Left lobe of liver (tissue), 2 donors: ENCODE measurements at regions not wholly inside any gene's neighbourhood (a gene's known extent, or its start where the extent isn't known, plus 50 kb on each side); places are given as distances from the start of the nearest gene placed in this dataset.

Experiments
- ATAC-seq: fragments of 200-7000 bp; cut with Tn5 transposase; one replicate; pipeline ENCODE4 v1.9.1; 2020; ENCODE audit warnings: mild to moderate bottlenecking, moderate library complexity
- DNase-seq: peaks from one replicate; pipeline ENCODE4 v3.0.0-alpha.2; 2020; ENCODE audit warnings: low spot score
- donor health status: DM: no; HTN: no; CAD: no; lungs with moderate emphysema.
- donor health status: DM: no; HTN: yes; CAD: no.

DNA sequence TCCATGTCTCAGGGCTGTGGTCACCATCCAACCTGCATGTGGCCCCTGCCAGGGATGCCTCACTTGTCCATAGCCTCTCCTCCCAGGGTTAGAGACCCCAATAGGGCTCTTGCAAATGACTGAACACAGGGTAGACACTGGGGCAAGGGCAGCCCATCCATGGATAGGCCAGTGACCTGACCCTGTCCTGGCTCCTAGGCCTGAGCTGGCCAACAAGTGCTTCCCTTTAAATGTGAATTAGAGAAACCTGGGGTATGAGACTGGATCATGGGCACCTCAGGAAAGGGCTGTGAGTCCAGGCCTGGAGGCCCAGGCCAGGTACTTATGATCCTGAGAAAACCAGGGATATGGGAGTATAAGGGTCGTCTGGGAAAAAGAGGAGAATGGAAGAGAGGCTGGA lies 64.5 kb downstream of the COPS8 start:
- ATAC-seq = no peak
- DNase-seq = no peak

DNA sequence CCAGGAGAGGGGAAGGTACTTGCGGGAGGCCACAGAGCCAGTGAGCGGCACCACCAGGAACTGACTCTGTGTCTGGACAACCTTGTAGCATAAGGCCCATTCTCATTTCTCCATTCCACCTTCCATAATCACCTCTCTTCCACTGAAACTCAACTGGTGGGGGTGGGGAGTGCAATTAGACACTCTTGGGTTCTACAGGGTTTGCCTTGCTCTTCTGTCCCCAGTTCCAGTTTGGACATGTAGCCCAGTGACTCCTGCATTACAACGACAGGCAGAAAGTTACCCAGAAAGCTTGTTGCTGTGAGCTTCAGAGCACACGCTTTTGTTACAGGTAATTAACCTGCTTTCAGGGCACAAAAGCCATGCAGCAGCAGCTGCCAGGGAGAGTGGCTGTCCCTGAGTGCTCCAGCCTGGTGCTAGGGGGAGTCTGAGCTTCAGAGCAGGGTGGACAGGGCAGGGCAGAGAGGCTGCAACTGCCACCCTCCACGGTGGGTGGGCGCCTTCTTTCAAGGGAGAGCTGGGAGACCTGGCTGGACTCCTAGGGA lies 65.2 kb downstream of the COPS8 start:
- DNase-seq (no peak), ATAC-seq (no peak)

DNA sequence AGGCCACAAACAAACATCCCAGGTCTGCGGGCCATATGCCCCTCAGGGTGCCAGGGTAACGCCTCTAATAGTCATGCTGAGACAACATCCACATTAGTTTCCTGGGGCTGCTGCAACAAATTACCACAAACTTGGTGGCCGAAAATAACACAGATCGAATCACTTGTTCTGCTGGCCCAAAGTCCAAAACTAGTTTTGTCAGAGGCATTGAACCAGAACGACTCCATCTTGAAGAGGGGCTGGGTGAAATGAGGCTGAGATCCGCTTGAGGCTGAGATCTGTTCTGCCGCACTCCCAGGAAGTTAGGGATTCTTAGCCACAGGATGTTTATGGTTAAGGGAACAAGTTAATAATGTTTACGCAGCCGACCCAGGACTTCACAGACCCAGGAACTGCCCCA lies 66.7 kb downstream of the COPS8 start:
- ATAC-seq = no peak
- DNase-seq = no peak

DNA sequence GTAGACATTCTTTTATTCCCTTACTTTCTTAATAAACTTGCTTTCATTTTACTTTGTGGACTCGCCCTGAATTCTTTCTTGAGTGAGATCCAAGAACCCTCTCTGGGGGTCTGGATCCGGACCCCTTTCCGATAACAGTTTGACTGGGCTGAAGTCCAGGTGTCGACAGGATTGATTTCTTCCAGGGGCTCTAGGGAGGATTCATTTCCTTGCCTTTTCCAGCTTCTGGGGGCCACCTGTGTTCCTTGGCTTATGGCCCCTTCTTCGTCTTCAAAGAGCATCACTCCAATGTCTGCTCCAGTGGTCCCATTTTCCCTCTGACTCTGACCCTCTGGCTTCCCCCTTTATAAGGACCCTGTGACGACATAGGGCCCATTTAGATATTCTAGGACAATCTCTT lies 67.5 kb downstream of the COPS8 start:
- DNase-seq = no peak
- ATAC-seq = no peak

DNA sequence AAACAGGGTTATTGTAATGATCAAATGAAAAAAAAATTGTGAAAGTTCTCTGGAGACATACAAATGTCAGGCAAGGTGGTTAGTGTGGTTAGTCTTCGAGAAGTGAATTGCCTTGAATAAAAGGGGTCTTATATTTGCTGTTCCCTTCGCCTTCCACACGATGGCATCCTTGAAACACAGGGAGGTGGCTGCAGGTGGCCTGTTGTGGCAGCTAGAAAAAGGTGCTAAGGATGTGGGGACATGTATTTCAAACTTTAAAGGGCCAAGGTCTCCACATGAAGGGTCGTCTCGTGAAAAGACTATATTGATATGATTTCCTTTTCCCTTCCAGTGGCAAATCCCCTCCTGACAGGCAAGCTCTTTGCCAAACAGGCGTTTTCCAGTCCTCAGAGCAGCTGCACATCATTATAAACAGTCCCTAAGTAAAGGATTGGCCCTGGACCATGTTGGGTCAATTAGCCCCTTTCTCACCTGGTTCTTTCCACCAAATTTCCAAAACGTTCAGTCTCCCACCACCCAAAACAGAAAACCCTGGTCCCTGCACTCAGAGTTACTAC lies 68.5 kb downstream of the COPS8 start:
- no peak for DNase-seq
- peak; percentile 69 for ATAC-seq

DNA sequence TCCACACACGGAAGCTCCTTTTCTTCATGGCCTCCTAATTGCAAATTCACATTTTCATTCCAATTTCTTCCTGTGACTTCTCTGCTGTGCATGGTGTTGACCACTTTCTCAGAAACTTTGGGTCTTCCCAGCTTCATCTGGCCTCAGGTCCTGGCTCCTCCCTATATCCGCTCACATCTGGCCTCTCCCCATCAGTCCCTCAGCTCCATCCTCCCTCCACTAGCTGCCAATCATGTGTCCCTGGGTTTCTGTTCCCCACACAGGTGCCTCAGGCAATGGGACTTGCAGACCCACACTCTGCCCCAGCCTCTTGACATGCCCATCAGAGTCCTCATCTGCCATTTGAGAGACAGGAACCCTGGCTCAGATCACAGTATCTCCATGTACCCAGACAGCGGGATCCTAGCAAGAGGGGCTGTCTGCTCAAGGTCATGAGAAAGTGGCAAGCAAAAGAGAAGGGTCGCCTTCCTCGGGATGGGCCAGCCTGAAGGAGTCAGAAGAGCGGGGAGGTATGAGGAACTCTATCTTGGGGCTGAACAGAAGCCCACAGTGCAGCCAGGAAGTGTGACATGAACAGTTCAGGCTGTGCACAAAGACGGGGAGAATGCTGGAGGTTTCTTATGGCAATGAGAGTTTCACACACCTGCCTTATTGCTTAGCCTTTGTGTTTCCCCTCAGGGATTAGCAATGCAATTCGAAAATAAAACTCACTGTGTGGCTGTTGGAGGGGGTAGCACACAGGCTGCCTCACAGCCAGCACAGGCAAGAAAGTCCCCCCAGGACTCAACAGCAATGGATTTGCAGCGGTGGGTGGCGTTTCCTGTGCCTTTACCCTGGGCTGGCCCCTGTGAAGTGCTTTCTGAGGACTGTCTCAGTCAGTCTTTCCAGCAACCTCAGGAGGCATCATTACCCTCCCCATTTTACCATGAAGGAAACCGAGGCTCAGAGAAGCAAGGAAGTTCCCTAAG lies 69.5 kb downstream of the COPS8 start:
- ATAC-seq (no peak), DNase-seq (no peak)

DNA sequence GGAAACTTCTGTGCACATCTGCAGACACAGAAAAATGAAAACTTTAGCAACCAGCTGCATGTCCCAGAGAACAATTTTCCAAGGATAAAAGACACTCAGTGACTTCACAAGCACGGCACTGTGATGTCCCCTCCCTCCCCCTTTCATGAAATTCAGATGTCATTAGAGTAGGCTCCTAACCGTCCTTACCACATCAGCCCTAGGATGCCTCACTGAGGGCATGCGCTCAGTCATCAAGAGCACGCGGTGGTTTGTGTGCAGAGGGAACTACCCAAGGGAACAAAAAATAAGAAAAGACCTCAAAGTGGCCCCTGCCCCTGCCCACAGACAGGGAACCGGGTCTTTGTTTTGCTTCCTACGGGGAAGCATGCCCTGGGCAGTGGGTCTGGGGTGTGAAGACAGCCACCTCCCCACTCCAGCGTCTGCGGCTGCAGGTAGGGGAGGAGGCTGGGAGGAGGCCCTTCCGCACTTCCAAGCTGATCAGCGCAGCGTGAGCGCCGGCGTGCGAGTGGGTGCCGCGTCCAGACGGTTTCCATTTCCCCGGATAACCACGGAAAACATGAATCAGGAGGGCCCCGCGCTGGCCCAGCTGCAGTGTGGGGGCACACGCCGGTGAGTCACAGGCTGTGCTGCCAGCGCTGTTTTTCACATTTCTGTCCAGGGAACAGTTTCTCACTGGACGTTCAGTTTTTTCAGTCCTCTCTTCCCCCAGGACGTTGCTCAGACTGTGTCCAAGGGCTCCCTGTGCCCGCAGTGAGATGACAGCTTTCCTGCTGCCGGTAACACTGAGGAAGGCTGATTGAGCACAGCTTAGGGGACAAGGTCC lies 70.6 kb downstream of the COPS8 start:
- no peak for DNase-seq
- no peak for ATAC-seq

DNA sequence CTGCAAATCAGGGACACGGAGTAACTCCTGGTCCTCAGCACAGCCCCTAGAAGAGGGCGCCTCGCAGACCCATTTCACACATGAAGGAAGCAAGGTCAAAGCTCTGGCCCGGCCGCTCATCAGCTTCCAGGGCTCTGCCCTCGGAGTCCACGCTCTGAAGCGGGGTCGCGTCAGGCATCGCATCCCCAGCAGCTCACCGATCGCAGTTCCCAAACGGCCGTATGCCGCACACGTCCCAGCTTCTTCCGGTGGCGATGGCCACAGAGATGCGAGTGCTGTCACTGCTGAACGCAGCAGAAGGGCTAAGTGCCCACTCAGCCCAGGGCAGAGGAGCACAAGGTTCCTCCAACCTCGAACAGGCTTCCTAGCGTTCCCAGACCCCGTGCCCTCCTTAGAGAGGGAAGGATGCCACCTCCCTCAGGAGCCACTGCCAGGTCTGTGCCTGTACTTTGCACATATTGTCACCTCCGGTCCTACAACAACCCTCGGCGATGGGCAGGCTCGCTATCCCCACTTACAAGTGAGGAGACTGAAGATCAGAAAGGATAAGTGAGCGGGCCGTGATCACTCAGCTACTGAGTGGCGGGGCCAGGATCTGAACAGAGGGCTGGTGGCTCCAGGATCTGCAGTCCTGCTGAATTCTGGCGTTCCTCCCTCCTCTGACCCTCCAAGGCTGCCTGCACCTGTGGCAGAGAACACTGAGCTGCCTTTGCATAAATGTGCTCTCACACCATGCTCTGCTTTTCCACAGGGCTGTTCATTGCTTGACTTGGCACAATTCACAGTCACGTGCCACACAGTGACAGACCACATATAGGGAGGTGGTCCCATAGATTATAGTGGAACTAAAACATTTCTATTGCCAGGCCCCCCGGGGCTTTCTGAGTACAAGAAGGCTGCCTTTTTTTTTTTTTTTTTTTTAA lies 71.4 kb downstream of the COPS8 start:
- no peak for ATAC-seq
- no peak for DNase-seq

DNA sequence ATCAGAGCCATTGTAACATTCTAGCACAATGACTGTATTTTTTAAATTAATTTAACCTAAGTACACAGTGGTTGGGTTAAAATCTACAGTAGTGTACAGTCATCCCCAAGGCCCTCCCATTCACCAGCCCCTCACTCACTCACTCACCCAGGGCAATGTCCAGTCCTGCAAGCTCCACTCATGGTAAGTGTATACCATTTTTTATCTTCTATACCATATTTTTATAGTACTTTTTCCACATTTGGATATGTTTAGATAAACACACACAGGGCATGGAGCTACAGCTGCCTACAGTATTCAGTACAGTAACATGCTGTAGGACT lies 72.1 kb downstream of the COPS8 start:
- ATAC-seq = no peak
- no peak for DNase-seq

DNA sequence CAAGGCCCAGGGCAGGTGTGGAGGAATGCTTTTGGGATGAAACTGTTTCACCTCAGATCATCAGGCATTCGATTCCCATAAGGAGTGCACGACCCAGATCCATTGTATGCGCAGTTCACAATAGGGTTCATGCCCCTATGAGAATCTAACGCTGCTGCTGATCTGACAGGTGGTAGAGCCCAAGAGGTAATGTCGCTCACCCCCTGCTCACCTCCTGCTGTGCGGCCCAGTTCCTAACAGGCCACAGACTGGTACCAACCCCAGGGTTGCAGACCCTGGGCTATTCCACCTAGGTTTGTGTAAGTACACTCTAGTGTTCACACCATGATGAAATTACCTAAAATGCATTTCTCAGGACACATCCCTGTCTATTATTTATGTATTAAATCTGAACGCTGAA lies 72.5 kb downstream of the COPS8 start:
- DNase-seq = no peak
- no peak for ATAC-seq

DNA sequence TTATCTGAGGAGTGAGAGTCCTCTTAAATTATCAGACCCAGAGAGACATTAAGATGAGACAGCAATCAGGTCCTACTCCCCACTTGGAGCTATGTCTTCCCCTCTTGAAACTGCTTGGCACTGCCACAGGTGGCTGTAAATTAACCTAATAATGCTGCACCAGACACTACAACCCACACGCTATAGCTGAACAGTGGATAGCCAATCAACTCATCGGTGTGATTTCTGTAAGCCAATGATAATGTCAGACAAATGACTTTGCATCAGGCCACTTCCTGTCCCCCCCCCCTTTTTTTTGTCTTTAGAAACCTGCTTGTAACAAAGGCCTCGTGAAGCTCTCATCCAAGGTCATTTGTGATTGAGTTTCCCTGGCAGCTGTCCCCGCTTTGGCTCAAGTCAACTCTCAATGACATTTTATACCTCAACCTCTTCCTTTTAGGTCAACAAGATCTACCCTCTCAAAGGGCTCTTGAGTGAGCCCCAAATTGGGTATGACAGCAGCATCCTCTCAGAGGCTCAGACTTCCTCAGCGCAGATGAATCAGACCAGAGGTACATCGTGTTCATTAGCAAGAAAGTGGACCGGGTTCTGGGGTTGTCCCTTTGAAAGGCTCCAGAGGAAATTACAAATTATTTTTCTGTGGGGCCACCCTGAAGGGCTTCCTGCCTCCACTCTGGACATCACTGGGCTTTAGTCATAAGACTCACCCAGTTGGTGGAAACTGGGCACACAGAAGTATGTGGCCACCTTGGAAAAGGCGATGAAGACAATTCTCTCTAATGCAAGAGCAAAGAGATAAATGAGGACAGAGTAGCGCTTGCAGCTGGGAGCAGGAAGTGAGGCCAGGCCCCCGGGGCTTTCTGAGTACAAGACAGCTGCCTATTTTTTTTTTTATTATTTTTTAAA lies 73.6 kb downstream of the COPS8 start:
- DNase-seq = no peak
- ATAC-seq = no peak

DNA sequence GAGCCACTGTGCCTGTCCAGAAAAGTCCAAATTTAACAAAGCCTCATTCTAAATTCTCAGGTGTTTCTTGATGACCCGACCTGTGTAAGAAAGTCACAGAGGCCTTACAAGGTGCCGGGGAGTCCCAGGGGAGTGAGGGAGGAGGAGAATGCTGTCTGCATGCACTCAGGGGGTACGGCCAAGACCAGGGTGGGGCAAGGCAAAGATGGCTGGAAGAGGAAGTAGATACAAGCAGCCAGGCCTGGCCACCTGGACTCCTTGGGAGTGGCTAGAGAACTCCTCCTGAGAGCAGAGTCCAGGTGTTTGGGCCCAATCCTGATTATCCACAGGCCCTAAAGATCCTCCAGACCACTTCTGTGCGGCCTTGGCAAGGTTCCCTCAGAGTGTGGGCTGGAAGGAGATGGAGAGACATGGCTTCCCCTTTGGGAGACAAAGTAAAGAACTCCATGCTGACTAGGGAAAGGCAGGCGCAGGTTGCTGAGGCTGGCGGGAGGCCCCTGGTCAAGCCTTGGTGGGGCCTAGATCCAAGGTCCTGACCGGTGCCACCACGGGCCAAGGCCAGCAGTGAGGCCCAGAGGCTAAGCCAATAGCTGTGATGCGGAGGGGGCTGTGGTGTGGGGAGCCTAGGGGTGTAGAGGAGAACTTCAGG lies 74.7 kb downstream of the COPS8 start:
- DNase-seq (no peak), ATAC-seq (no peak)

DNA sequence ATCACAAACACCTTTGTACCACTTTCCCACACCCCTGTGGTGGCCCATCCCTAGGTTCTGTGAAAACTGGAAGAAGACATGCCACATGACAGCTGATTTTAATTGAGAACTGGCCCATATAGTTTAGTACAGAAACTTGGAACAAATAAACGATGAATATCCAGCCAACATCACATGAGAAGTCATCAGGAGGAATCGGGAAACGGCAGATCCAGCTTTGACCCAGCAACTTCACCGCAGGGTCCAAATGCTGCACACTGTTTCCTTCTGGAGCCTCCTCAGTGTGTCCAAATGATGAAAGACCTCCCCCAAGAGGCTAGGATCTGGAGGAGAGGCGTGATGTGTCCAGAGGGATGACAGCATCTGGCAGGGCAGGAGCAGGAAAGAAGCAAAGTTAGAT lies 75.5 kb downstream of the COPS8 start:
- DNase-seq = no peak
- ATAC-seq = no peak

DNA sequence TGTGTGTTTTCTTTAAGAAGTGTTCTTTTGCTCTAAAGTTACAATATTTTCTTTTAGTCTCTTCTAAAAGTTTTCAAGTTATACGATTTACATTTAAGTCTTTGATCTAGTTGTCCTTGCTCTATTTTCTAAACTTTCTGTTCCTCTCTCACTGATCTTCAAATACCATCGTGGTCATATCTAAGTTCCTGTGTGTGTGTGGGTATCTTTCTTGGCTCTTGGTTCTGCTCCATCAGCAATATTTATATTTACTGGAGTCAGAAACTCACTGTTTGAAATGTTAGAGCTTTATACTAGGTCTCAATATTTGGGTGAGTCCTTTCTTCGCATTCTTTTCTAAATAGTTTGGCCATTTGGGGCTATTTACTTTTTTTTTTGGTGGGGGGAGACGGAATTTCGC lies 77.3 kb downstream of the COPS8 start:
- no peak for ATAC-seq
- no peak for DNase-seq

DNA sequence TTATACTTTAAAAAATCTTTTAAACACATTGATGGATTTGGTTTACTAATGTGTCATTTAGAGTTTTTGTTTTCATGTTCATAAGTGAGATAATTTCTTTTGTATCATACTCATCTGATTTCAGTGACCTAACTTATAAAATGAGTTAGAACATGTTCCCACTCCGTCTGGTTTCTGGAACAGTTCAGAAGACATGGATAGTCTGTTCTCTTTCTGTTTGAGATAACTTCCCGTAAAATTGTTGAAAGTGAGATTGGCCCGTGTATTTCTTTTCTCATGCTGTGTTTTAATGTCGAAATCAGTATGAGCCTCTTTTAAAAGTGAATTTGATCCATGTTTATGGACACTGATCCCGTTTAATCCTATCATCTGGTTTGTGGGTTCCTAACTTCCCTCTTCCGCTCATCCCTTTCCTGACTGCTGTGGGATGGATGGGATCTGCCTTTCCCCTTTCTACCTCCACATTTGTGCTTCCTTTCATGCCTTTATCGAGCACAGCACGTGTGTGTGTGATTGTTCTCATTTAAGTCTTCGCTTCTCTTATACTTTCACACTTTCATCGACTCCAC lies 78.9 kb downstream of the COPS8 start:
- no peak for DNase-seq
- no peak for ATAC-seq

DNA sequence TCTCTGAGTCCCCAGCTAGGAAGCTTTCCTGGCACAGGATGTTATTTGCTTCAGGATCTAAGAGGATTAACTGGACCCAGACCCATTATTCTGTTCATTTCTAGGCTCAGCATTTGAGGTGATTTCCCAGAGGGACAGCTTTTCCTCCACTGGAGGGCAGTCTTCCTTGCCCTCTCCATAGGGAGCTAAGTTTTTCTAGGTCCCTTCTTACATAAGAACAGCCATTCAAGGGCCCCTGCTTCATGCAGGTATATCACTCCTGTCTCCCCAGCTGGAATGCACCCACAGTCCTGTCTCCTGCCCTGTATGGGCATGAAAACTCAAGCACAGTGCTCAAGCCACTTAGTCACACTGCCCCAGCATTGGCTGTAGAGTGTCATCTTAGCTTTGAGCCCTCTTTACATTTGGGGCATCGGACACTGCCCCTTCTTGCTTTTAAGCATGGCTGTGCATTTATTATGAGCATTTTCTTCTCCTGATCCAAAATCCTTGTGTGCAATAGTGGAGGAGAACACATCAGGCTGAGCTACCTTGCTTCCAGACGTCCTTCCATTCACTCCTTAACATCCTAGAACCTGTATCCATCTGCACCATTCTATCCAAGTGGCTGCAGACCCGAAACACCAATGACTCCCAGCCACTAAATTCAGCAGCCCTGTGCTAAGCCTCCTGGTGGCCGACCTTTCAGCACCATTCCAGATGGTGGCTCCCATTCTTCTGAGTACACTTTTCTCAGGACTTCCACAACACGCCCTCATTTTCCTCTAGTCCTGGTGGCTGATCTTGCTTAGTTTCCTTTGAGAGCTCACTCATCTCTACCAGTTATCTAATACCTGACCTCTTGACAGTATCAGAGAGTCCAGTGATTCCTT lies 80.0 kb downstream of the COPS8 start:
- DNase-seq = no peak
- peak; percentile 77 for ATAC-seq

DNA sequence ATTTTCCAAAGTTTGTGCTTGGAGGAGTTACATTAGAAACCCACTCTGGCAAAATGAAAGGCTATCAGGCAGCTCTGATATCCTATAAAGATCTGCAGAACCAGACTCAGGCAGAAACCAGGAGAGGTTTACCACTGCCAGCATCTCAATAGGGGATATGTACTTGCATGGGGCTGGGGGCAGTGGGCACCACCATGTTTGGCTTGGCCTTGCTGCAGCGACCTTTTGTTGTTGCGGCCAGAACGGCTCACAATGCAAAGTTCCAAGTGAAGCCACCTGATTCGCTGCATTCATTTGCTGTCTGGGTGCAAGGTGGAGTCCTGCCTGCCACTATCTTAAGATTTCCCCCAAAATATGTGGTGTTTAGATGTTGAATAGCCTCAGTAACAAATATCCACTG lies 81.3 kb downstream of the COPS8 start:
- ATAC-seq (no peak), DNase-seq (no peak)

DNA sequence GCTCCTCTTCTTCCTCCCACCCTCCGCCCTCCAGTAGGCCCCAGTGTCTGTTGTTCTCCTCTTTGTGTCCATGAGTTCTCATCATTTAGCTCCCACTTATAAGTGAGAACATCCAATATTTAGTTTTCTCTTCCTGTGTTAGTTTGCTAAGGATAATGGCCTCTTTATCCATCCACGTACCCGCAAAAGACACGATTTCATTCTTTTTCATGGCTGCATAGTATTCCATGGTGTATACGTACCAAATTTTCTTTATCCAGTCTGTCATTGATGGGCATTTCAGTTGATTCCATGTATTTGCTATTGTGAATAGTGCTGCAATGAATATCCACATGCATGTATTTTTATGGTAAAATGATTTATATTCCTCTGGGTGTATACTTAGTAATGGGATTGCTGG lies 82.2 kb downstream of the COPS8 start:
- ATAC-seq = no peak
- no peak for DNase-seq
